WERI-Rb-1 (cell line): ENCODE measurements at regions not wholly inside any gene's neighbourhood (a gene's known extent, or its start where the extent isn't known, plus 50 kb on each side); places are given as distances from the start of the nearest gene placed in this dataset.
"Not testable (repeated sequence)": the region's sequence is repeated elsewhere in the genome, so short reads cannot be mapped to it uniquely, and the experiment has no call there.

Experiments used
- DNase-seq: peaks from one replicate; pipeline ENCODE4 v3.0.0-alpha.2; 2020
- H3K27ac ChIP-seq: fragments of 250-450 bp; sonication (Bioruptor Pico); 2 replicates; pipeline ENCODE4 v1.5.1; 2020; ENCODE audit warnings: mild to moderate bottlenecking, moderate library complexity
- H3K27me3 ChIP-seq: fragments of 250-450 bp; sonication (Bioruptor Pico); 2 replicates; pipeline ENCODE4 v1.5.1; 2021; ENCODE audit warnings: mild to moderate bottlenecking, low read depth, moderate library complexity; ENCODE audit not compliant: insufficient read depth, severe bottlenecking
- H3K36me3 ChIP-seq: fragments of 250-450 bp; sonication (Bioruptor Pico); 2 replicates; pipeline ENCODE4 v1.5.1; 2020; ENCODE audit warnings: mild to moderate bottlenecking, moderate library complexity
- H3K4me3 ChIP-seq: 2 replicates; pipeline ENCODE4 v1.5.1; 2011; ENCODE audit warnings: low read depth, mild to moderate bottlenecking, control low read depth, low read length
- H3K9me3 ChIP-seq: fragments of 250-450 bp; sonication (Bioruptor Pico); 2 replicates; pipeline ENCODE4 v1.5.1; 2021; ENCODE audit warnings: mild to moderate bottlenecking, moderate library complexity; ENCODE audit not compliant: severe bottlenecking
- TF ChIP-seq, protein P1 (sequence below): IDR thresholded peaks from 2 replicates; pipeline ENCODE4 v1.5.1; 2011; ENCODE audit warnings: low read depth, mild to moderate bottlenecking, control low read depth, inconsistent platforms, low read length

DNA sequence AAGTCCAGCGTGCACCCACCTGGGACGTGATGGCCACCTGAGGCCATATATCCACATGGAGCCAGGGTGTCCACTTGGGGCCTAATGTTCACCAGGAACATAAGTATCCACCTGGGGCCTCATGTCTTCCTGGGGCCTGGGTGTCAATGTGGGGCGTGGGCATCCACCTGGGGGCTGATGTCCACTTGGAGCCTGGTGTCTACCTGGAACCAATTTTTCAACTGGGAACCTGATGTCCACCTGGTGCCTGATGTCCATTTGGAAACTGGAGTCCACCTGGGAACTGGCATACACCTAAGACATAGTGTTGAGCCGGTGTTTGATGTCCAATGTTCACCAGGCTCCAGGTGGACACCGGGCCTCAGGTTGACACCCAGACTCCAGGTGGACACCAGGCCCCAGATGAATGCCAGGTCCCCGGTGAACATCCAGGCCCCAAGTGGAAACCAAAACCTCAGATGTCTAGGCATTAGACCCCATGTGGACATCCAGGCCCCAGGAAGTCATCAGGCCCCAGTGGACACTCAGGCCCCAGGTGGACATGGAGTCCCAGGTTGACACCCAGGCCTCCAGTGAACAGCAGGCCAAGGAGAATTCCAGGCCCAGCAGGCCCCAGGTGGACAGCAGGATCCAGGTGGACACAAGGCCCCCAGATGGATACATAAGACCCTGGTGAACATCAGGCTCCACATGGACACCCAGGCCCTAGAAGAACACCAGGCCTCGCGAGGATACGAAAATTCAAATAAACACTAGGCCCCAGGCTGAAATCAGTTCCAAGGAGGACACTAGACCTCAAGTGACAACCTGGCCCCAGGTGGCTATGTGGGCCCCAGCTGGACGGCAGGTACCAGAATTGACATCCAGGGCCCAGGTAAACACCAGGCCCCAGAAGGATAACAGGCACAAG, 56.0 kb upstream of the SEPTIN5 start:
- Histone ChIP-seq H3K27me3 (no peaks in the 10 kb centered on the region), H3K4me3 (no peak overlapping the region), H3K36me3 (no peaks in the 10 kb centered on the region), H3K9me3 (no peaks in the 10 kb centered on the region), H3K27ac (no peak overlapping the region)
- TF ChIP-seq, protein P1, sequence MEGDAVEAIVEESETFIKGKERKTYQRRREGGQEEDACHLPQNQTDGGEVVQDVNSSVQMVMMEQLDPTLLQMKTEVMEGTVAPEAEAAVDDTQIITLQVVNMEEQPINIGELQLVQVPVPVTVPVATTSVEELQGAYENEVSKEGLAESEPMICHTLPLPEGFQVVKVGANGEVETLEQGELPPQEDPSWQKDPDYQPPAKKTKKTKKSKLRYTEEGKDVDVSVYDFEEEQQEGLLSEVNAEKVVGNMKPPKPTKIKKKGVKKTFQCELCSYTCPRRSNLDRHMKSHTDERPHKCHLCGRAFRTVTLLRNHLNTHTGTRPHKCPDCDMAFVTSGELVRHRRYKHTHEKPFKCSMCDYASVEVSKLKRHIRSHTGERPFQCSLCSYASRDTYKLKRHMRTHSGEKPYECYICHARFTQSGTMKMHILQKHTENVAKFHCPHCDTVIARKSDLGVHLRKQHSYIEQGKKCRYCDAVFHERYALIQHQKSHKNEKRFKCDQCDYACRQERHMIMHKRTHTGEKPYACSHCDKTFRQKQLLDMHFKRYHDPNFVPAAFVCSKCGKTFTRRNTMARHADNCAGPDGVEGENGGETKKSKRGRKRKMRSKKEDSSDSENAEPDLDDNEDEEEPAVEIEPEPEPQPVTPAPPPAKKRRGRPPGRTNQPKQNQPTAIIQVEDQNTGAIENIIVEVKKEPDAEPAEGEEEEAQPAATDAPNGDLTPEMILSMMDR, result no peak
- no peak for DNase-seq

DNA sequence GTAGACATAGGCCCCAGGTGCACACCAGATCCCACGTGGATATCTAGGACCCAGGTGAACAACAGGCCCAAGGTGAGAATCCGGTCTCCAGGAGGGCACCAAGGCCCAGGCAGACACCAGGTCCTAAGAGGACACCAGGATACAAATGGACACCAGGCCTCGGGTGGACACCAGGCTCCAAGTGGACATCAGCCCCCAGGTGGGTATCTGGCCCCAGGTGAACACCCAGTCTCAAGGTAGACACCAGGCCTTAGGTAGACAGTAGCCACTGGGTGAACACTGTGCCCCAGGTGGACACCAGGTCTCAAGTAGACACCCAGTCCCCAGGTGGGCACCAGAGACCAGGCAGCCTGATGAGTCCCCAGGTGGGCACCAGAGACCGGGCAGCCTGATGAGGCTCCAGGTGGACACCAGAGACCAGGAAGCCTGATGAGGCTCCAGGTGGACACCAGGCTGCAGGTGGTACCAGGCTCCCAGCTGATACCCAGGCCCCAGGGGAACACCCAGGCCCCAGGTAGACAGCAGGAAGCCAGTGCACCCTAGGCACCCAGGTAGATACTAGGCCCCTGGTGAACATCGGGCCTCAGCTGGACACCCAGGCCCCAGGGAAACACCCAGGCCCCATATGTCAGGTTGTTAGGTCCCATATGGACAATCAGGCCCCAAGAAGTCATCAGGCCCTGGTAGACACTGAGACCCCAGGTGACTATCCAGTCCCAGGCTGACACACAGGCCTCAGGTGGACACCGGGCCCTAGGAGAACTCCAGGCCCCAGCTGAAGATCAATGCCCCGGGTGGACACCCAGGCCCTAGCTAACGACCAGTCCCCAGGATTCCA, 55.1 kb upstream of the SEPTIN5 start:
- DNase-seq, result no peak
- no peak overlapping the region for H3K27ac ChIP-seq
- no peaks in the 10 kb centered on the region for H3K9me3 ChIP-seq
- H3K4me3 ChIP-seq, result no peak overlapping the region
- TF ChIP-seq, protein P1, result no peak
- no peaks in the 10 kb centered on the region for H3K36me3 ChIP-seq
- H3K27me3 ChIP-seq, result no peaks in the 10 kb centered on the region

DNA sequence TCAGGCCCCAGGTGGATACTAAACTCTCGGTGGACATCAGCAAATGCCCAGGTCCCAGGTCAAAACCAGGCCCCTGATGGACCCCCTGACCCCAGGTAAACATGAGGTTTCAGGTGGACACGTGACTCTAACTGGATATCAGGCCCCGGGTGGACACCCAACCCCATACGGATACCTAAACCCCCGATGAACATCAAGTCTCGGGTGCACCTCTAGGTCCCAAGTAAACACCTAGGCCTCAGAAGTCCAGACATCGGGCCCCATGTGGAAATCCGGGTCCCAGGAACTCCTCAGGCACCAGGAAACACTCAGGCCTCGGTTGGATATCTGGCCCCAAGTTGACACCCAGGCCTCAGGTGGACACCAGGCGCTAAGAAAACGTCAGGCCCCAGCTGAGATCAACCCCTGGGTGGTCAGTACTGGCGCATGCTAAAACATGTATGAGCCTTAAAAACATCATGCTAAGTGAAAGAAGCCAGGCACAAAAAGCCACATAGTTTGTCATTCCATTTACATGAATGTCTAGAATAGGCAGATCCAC, 54.4 kb upstream of the SEPTIN5 start:
- no peaks in the 10 kb centered on the region for H3K9me3 ChIP-seq
- no peak overlapping the region for H3K4me3 ChIP-seq
- H3K36me3 ChIP-seq, result no peaks in the 10 kb centered on the region
- H3K27me3 ChIP-seq, result no peaks in the 10 kb centered on the region
- TF ChIP-seq, protein P1, result no peak
- DNase-seq, result no peak
- no peak overlapping the region for H3K27ac ChIP-seq

DNA sequence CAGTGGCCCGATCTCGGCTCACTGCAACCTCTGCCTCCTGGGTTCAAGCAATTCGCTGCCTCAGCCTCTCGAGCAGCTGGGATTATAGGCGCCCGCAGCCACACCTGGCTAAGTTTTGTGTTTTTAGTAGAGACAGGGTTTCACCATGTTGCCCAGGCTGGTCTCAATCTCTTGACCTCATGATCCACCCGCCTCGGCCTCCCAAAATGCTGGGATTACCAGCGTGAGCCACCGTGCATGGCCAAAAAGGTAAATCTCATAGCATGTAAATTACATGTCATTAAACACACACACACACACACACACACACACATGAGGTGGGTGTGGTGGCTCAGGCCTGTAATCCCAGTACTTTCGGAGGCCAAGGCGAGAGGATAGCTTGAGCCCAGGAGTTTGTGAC, 53.7 kb upstream of the SEPTIN5 start:
- not testable (repeated sequence) for H3K36me3 ChIP-seq, H3K9me3 ChIP-seq, H3K27me3 ChIP-seq, H3K4me3 ChIP-seq, DNase-seq, H3K27ac ChIP-seq

DNA sequence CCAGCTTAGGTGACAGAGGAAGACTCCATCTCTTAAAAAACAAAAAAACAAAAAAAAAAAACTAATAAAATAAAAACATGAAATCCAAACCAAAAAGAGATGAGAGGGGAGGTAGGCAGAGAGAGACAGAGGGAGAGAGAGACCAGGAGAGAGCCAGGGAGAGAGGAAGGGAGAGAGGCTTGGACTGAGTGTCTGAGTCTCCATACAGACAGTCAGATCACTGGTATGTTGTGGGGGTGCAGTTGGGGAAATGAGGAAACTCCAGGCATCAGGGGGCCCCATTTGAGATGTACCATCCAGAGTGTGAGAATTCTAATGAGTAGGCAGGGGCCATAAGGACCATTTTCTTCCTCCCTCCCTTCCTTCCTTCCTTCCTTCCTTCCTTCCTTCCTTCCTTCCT, 53.1 kb upstream of the SEPTIN5 start:
- Histone ChIP-seq H3K4me3 (no peak overlapping the region), H3K27ac (no peak overlapping the region), H3K27me3 (no peaks in the 10 kb centered on the region), H3K36me3 (no peaks in the 10 kb centered on the region), H3K9me3 (no peaks in the 10 kb centered on the region)
- TF ChIP-seq, protein P1, result no peak
- no peak for DNase-seq

DNA sequence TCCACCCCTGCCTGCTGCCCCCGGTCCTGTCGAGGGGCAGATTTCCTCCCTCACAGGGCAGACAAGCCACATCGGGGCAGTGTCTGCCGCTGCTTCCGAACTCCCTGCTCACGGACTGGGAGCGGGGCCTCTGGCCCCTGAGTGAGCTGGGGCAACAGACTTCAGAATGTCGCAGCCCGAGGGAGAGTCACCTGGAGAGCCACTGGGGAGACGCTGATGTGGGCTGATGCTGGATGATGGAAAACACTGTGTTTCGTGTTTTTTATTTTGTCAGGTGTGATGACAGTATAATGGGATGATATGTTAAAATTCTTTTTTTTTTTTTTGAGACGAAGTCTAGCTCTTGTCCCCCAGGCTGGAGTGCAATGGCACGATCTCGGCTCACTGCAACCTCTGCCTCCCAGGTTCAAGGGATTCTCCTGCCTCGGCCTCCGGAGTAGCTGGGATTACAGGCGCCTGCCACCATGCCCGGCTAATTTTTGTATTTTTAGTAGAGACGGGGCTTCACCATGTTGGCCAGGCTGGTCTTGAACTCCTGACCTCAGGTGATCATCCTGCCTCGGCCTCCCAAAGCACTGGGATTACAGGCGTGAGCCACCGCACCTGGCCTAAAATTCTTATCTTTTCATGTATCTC, 52.1 kb upstream of the SEPTIN5 start:
- H3K4me3 ChIP-seq, H3K36me3 ChIP-seq, DNase-seq, H3K9me3 ChIP-seq, H3K27ac ChIP-seq, H3K27me3 ChIP-seq: not testable (repeated sequence)
